ENCODE measurements at regions not wholly inside any gene's neighbourhood (a gene's known extent, or its start where the extent isn't known, plus 50 kb on each side); places are given as distances from the start of the nearest gene placed in this dataset.

DNA sequence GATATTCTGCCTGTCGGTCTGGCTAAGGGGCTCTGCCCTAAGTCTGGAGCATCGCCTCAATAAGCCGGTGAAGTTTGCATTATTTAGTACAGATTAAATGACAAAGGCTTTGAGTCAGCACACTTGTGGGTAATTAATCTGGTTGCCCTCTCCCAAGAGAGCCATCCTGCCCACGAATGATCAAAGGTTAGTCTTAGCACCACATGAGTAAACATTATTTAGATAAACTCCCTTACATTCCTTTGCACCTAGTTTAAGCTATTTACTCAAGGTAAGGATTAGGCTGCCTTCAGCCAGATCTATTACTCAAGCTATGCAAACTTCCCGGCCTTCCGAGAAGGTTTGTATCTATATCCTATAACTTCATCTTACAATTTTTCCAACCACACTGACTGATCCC, 572.1 kb downstream of the CHSY3 start:
- TF ChIP-seq, protein P1, sequence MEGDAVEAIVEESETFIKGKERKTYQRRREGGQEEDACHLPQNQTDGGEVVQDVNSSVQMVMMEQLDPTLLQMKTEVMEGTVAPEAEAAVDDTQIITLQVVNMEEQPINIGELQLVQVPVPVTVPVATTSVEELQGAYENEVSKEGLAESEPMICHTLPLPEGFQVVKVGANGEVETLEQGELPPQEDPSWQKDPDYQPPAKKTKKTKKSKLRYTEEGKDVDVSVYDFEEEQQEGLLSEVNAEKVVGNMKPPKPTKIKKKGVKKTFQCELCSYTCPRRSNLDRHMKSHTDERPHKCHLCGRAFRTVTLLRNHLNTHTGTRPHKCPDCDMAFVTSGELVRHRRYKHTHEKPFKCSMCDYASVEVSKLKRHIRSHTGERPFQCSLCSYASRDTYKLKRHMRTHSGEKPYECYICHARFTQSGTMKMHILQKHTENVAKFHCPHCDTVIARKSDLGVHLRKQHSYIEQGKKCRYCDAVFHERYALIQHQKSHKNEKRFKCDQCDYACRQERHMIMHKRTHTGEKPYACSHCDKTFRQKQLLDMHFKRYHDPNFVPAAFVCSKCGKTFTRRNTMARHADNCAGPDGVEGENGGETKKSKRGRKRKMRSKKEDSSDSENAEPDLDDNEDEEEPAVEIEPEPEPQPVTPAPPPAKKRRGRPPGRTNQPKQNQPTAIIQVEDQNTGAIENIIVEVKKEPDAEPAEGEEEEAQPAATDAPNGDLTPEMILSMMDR (IDR thresholded peaks at IDR 0.05) = no peak
- TF ChIP-seq POLR2A (IDR thresholded peaks at IDR 0.05) = no peak
- TF ChIP-seq EP300 (IDR thresholded peaks at IDR 0.05) = no peak
